Activated T-cell treated with anti-CD3 and anti-CD28 coated beads, Interleukin-2, amount 50 U/mL, for 48 hours (primary cell): ENCODE measurements at regions not wholly inside any gene's neighbourhood (a gene's known extent, or its start where the extent isn't known, plus 50 kb on each side); places are given as distances from the start of the nearest gene placed in this dataset.

ENCODE experiments used
- DNase-seq, 2 experiments: peaks; one replicate each; pipeline ENCODE4 v3.0.0-alpha.2; 2020

DNA sequence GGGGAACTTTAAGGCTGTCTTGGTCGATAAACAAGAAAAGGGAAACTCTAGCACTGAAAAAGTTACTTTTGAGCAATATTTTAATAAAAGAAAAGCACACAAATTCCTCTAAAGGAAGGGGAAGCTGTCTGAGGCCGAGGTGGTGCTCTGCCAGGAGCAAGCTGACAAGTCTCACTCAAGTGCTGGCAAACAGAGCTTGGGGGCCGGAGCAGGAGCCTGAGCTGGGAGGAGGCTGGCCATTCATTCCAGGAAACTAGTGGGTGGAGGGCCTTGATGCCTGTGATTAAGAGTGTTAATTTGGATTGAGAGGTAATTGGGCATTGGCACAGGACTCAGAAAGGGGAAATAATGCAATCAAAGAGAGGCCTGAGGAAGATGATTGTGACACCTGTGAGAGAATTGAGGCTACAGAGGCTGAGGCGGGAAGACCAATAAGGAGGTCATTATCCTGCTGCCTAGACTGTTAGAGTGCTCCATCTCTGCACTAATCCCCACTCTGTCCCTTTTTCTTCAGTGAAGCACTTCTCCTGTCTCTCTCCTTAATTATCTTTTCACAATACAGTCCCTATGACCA is 154.9 kb upstream of the COL1A2 start:
- DNase-seq, result no peak

DNA sequence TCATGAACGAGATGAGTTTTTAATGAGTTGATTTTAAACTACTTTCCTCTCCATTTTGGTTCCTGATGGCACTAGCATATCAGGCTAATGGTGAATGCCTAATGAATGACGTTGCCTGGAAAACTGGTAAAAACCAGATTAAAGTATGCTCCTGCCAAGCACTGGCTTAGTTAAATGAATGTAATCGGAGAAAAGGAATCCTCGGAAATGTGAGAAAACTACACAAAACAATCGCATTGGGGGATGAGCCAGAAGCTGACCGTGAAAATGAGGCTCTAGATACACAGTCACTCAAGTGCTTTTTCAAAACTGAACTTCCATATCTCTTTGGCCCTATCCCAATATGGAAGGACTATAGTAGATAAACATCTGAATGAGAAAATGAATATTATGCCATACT is 153.8 kb upstream of the COL1A2 start:
- DNase-seq, result no peak

DNA sequence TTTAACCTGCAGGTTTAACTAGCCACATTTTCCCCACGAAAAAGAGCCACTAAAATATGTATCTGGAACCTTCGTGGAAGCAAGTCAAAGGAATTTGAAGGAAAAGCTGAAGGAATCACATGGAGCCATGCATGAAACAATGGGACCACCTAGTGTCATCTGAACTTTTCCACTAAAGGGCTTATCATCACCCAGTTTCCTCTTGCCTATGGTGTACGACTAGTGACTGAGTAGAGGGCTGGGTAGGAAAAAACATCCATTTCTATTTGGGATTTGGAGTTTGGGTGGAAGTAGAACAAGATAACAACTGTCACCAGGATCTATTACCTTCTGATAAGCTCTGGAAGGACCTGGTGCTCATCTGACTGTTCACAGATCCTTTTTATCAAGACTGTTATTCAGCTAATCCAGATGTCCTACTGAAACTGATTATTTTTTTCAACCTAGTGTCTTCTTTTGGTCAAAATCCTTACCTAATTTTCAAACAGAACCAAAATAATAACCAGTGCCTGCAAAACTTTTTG is 153.2 kb upstream of the COL1A2 start:
- DNase-seq, result no peak

DNA sequence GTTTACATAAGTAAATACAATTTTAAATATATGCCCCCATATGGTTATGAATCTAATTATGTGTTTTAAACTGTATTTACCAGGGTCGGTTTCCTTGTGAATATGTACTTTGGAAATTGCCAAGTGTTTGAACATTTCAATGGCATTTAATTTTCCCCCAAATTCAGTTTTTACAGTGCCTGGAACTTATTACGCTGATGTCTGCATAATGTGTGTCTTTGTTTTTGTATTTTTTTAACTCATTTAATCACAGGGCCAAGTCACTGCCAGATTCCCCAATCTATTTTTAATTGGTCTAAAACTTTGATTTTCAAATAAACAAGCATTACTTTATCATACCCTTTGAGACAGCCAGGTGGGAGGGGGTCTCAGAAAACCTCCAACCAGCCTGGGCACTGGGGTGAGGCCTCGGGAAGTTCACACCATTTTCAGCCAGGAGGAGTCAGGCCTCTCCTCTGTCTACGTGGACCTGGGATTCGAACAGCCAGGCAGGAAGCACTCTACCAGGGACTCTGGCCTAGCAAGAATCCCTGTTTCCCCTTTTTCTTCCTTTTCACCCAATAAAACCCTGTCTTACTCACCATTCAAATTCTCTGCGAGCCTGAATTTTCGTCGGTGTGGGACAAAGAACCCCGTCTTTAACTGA is 151.5 kb upstream of the COL1A2 start:
- DNase-seq, result no peak

DNA sequence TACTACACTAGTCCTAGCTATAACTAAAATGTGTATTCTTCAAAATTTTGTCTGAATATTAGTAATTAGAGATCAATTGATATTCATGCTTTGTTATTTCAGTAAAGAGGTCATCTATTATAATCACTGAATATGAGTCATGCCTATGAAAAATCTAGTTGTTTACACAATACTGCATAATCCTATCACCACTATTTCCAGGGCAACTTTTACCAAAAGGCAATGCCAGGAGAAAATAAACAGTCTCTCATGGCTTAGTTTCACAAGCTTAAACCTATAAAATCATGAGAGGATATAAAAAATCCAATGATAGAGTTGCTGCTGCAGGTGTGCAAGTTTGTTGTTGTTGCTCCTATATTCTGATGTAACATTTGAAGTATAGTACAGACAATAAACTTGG is 149.9 kb upstream of the COL1A2 start:
- DNase-seq, result no peak

DNA sequence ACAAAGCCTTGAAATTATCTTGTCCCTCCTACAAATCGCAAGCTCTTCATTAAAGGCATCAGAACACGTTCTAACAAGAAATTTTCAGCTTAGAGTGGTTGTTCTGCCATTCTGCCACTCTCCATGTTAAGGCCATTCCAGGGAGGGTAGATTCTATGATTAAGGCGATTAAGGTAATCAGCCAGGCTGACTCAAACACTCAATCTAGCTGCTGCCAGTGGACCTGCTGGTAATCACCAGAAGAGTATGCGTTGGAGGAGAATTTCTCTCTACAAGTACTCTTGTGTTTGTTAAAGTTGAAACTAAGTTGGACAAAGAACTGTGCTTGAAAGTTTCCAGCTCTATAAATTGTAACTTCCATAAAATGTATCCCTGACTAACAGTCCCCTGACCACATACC is 149.2 kb upstream of the COL1A2 start:
- DNase-seq, result no peak

DNA sequence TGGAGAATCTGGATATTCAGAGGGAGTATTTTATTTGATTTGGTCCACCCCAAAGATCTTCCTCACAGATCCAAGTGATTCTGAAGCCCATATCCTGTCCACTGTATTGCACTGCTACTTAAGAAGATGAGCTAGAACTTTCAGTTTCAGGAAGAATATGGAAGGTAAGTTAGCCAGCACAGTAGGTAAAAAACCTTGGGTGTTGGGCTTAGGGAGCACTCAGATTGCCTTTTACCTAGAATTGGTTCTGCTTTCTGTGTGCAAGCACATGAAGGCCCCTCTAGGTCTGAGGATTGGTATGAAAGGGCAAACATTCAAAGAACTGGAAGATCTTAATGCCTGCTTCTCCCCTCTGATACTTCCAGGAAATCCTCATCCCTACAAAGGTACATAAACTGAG is 146.7 kb upstream of the COL1A2 start:
- no peak for DNase-seq

DNA sequence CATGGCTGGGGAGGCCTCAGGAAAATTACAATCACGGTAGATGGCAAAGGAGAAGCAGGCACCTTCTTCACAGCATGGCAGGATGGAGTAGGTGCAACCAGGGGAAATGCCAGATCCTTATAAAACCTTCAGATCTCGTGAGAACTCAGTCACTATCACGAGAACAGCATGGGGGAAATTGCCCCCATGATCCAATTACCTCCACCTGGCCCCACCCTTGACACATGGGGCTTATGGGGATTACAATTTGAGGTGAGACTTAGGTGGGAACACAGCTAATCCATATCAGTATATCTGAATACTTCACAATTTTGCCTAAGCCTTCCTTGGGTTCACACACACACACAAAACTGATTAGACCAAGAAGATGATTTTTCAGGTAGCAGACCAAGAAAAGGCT is 145.1 kb upstream of the COL1A2 start:
- no peak for DNase-seq

DNA sequence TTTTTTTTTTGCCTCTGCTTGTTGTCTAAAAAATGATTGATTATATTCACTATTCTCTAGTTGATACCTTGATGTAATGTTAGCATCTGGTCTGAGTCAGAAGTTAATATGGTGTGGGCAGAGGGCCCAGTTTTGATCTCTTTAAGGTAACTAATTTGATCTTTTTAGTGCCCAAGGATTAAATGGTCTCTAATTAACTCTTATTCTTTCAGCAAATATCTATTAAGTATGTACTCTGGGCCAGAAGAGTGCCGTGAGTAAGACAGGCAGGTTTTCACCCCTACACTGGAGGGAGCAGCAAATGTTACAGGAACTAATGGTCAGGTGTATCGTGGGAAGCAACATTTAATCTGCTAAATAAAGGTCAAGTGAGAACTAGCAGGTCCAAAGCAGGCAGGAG is 144.6 kb upstream of the COL1A2 start:
- DNase-seq, result no peak

DNA sequence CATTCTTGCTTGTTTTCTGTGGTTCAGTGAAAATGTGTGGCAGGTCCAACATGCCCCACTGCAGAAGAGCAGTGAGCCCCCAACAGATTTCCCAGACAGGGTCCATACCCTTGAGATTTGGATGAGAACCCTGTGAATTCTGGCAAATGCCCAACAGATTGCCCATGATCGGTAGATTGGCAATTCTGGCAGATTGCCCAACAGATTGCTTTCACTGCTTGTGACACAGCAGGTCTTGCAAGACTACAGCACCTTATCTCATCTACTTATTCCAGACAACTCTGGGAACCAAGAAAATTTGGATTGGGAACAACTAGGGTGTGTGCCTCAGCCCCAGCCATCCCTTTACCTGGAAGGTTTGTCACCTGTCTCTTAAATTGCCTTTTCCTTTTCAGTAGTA is 143.7 kb upstream of the COL1A2 start:
- no peak for DNase-seq

DNA sequence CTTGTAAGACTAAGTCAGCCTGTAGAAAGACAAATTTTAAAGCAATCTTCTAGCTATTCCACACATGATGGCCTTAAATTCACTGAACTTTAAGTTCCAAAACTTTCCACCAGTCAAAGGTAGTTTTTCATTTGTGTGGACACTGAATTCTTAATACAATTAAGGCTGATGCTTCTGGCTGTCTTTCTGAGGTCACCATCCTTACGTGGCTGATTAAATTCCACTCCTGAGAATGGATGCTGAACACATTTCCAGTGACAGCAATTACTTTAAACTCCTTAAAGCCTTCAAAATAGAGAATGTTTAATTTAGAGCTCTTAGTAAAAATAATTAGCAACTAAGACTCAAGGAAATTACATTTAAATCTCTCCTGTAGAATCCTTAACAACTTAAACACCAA is 142.6 kb upstream of the COL1A2 start:
- DNase-seq, result no peak

DNA sequence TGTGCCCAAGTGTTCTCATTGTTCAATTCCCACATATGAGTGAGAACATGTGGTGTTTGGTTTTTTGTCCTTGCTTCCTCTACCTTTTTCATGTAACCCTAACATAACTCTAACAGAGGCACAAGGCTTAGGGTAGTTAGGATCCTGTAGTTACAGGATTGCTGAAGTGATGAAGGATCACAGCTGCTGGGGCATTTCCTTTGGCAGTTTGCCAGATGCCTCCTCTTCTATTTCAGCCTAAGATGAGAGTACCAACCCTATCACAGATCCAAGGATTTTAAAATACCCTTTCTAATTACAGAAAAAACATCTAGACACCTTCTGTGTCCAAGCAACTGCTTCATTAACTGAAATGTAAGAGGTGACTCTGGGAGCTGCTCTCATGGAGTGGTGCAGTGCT is 141.7 kb upstream of the COL1A2 start:
- no peak for DNase-seq

DNA sequence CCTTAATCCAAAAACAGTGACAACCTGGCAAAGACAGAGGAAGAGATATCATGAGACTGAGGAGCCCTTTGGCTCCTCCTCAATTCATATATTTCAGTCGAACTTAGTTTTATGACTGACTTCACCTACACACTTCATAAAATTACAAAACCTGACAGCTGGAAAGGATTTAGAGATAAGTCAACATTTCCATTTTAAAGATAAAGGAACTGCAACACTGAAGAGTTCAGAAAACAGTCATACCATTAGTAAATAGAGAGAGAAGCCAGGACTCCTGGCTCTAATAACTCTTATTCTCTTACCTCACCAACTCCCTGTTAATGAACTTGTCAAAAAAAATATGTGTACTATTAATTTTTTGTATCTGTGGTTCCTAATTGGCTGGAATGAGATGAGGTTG is 141.0 kb upstream of the COL1A2 start:
- DNase-seq, result no peak

DNA sequence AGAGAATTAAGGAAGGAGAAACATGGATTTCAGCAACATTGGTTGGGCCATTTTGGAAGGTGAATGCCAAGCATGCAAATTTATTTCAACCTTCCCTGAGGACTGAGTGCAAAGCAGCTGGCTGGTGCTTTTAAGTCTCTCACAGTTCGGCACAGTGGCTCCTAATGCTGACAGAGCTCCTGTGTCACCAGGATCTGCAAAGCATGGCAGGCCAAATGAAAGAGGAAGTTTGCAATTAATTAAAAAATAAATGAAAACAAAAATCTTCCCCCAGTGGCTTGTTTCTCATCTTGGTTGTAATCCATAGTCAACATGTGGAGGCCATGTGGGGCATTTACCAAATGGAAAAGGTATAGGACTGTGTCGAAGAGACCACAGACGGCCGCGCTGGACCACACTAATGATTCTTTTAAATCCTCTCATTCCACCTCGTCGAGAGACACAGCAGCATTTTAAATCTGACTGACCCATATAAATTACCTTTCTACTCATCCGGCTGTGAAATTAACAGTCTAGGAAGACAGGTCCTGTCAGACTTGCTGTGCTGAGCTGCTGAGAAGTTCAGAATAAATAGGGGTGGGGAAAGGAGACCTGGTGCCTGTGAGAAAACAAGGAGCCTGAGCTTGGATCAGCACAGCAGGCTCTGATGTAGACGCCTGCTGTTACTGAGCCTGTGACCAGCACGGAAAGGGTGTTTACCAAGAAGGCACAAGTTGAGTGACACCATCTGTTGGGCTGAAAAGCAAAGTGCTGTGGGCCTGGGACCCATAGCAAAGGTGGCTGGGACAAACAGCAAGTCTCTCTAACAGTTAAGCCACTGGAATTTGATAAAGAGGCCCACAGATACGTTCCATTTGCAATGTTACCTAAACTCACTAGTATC is 136.0 kb upstream of the COL1A2 start:
- DNase-seq, result no peak

DNA sequence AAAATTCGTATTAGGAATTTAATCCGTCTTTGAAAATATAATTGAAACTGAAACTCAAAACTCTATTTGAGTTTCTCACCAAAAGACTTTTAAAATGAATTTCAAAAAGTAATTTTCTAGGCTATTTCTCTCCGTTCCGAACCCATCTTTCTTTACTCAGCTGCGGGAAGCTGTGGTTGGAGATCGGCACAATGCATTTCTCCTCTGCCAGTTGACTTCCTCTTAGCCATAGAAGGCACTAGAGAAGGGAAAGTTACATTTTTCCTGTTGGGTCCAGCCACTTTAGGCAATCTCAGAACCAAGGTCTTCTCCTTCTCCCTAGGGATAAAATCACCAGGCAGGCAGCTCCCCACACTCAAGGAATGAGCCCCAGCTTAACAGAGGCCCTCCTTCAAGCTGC is 133.6 kb upstream of the COL1A2 start:
- no peak for DNase-seq

DNA sequence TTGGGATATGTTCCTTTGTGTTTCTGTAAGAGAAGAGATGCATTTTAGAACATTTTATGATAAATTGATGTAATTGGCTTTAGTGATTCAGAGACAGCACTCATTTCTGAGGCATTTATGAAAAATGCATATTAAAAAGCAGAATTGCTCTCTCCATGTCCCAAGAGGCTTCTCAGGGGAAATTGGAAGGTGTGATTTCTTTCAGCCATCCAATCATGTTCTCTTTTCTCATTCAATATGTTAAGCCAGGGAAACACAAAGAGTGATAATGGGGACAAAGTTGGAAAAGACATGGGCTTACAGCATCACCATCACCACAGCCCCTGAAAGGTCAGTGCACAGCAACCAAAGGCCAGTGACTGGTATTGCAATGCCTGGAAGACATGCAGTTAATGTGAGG is 129.9 kb upstream of the COL1A2 start:
- DNase-seq, result no peak

DNA sequence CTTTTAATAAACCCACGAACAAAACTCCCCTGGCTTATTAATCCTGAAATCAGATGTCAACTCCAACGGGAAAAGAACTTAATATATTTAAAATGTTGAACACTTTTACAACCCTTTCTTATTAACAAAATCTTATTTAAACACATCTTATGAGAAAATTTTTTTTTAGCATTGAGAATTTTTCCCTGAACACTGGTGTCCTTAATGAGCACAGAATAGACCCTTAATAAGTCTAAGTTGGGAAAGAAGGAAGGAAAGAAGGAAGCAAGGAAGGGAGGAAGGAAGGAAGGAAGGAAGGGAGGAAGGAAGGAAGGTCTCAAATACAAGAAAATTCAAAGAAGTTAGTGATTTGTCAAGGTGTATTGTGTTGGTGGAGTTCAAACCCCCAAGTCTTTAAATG is 129.2 kb upstream of the COL1A2 start:
- DNase-seq, result no peak

DNA sequence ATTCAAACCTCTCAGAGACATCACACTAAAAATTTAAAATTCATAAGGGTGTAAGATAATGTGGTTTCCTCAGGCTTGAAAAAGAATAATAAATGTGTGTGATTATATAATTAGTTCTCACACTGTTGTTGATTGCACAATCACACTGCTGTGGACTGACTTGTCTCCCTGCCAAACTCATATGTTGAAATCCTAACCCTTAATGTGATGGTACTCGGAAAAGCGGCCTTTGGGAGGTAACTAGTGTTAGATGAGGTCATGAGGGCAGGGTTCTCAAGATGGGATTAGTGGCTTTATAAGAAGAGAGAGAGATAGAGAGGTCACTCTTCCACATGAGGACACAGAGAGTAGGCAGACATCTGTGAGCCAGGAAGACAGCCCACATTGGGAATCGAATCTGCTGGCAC is 128.5 kb upstream of the COL1A2 start:
- DNase-seq, result no peak

DNA sequence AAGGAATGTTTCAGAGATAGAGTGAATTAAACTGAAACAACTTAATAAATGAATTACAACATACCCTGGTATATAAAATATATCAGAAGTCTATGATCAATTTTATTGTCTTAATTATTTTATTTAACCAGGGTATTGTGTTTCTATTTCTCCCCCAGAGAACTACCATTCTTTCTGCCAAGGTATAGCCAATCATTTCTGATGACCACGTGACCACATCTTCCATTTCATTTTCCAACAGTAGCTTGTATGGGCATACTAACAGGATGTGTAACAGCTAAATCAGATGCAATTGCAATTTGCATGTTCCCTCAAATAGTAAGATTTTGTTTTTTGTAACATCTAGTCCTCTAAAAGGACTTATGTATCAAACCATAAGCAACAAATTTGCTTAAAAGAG is 123.9 kb upstream of the COL1A2 start:
- no peak for DNase-seq

DNA sequence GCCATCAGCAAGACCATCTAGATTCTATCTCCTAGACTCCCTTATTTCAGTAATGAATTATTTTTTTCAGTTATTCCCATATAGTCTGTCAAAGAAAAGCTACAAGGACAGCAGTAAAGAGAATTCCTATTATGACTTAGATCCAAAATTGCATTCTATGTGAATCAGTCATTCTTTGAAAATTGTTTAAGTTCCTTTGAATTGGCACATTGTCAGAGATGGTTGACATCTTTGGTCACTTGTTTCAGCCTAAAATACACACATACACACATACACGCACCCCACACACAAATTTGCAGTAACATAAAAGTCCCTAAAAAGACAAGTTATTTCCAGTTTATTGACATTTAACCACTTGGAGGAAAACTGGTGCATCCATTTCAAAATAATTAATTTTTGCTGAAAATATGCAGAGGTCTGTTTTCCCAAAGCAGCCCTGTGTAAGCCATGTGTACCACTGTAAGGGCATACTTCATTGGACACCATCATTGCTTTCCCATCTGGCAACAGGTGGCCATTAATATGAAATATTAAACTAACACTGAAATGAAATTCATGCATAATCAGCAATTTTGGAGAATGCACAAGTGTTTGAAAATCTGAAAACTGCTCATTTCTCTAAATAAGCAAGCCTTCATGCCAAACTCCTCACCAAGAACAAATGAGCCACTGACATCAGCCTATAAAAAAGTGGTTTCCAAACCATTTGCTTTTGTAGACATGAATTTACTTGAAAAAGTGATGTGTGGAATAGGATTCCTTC is 121.7 kb upstream of the COL1A2 start:
- no peak for DNase-seq

DNA sequence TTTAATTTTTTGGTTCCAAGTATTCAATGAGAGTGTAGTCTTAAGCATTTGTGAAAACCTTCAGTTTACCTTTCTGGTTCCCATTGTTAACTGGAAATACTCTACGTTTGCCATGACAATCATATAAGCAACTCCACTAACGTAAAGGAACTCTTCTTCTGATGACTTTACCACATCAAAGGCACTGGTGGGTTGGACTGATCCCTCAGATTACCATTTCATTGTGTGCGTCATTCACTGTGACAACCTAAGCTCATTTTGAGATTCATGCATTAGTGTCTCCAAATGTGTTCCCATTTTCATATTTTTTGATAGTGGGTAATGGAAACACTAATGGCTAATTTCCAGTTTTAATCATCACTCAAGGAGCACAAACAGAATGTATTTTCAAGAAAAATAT is 119.9 kb upstream of the COL1A2 start:
- DNase-seq, result peak in 1 of 2 experiments; percentile 18

DNA sequence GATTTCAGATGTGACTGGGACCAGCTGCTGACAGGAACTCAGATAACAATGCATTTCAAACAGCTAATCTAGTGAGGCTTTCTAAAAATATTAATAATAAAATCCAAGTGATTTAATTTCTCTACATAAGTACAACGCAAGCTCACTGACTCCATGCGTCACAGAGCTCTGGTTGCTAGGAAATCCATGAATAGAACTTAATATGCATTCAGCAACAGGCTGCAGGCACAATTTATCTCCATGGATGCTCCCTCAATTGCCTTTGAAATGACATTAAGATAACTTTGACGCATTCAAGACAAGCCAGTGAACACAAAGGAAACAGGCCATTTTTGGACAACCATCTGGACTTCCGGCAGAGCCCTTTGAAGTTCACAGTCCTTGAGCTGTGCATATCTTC is 118.7 kb upstream of the COL1A2 start:
- DNase-seq, result no peak

DNA sequence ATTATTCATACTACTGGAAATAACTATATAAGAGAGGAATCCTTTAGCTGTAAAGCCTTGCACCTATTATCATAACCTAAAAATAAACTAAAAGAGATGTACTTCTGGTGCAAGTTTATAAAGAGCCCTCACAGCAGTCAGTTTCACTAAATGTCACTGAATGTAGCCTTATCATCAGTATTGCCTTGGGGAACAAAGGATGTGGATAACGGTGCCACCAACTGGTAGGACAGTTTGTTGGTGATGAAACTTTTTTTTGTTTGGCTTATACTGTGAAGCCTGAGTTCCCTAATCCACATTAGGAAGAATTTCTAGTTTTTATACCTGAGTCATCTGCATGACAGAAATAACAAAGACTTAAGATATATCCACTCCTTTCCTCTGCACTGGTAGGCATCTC is 117.9 kb upstream of the COL1A2 start:
- no peak for DNase-seq
